Neural progenitor cell (in vitro differentiated cells): ENCODE measurements at regions not wholly inside any gene's neighbourhood (a gene's known extent, or its start where the extent isn't known, plus 50 kb on each side); places are given as distances from the start of the nearest gene placed in this dataset.
A peak's percentile ranks its signal among the peaks of the same experiment; 100 is the strongest.

Experiments used
- DNase-seq: peaks from one replicate; pipeline ENCODE4 v3.0.0-alpha.2; 2016; ENCODE audit warnings: low spot score
- H2AFZ ChIP-seq: fragments of 200-600 bp; sonication (generic); replicated peaks from 2 replicates; pipeline ENCODE4 v1.6.1; 2016; ENCODE audit warnings: antibody characterized with exemption
- H3F3A ChIP-seq: fragments of 200-600 bp; sonication (generic); 2 replicates; pipeline ENCODE4 v1.6.1; 2016; ENCODE audit warnings: antibody characterized with exemption, low read depth
- H3K27ac ChIP-seq: fragments of 200-600 bp; sonication (generic); 2 replicates; pipeline ENCODE4 v1.5.1; 2016; ENCODE audit warnings: mild to moderate bottlenecking
- H3K27me3 ChIP-seq: fragments of 200-600 bp; sonication (generic); 2 replicates; pipeline ENCODE4 v1.6.1; 2016; ENCODE audit warnings: mild to moderate bottlenecking, moderate library complexity
- H3K36me3 ChIP-seq: fragments of 200-600 bp; sonication (generic); 2 replicates; pipeline ENCODE4 v1.5.1; 2016
- H3K4me1 ChIP-seq: fragments of 200-600 bp; sonication (generic); 2 replicates; pipeline ENCODE4 v1.6.1; 2016; ENCODE audit warnings: mixed run types
- H3K4me2 ChIP-seq: fragments of 200-600 bp; sonication (generic); 2 replicates; pipeline ENCODE4 v1.6.1; 2016
- H3K4me3 ChIP-seq: fragments of 200-600 bp; sonication (generic); 2 replicates; pipeline ENCODE4 v1.5.1; 2016
- H3K79me2 ChIP-seq: fragments of 200-600 bp; sonication (generic); 2 replicates; pipeline ENCODE4 v1.6.1; 2016; ENCODE audit warnings: low read depth
- H3K9ac ChIP-seq: fragments of 200-600 bp; sonication (generic); 2 replicates; pipeline ENCODE4 v1.6.1; 2016
- H3K9me3 ChIP-seq: fragments of 200-600 bp; sonication (generic); 2 replicates; pipeline ENCODE4 v1.5.1; 2016; ENCODE audit warnings: low read depth
- H4K20me1 ChIP-seq: fragments of 200-600 bp; sonication (generic); 2 replicates; pipeline ENCODE4 v1.6.1; 2016; ENCODE audit warnings: low read depth
- H3K27ac Mint-ChIP-seq: 3 replicates; pipeline ENCODE4 v1.8.0; 2021; ENCODE audit warnings: mixed read lengths
- H3K27me3 Mint-ChIP-seq: 2 replicates; pipeline ENCODE4 v1.8.0; 2022; ENCODE audit warnings: low read depth, mild to moderate bottlenecking, inconsistent platforms, moderate library complexity, mixed read lengths; ENCODE audit not compliant: insufficient read depth
- H3K36me3 Mint-ChIP-seq: 3 replicates; pipeline ENCODE4 v1.8.0; 2021; ENCODE audit warnings: mixed read lengths
- H3K4me1 Mint-ChIP-seq: 3 replicates; pipeline ENCODE4 v1.8.0; 2021; ENCODE audit warnings: mixed read lengths
- H3K4me3 Mint-ChIP-seq: 3 replicates; pipeline ENCODE4 v1.8.0; 2021; ENCODE audit warnings: mild to moderate bottlenecking, moderate library complexity, mixed read lengths
- H3K9me3 Mint-ChIP-seq: 3 replicates; pipeline ENCODE4 v1.8.0; 2020; ENCODE audit warnings: mixed read lengths
- CTCF ChIP-seq: fragments of 200-600 bp; sonication (generic); IDR thresholded peaks from 2 replicates; pipeline ENCODE4 v1.5.1; 2017; ENCODE audit warnings: antibody characterized with exemption, mild to moderate bottlenecking
- EZH2 ChIP-seq: fragments of 200-600 bp; sonication (generic); IDR thresholded peaks from 2 replicates; pipeline ENCODE4 v1.6.1; 2017; ENCODE audit warnings: antibody characterized with exemption, mild to moderate bottlenecking, moderate library complexity
- EZH2phosphoT487 ChIP-seq: fragments of 200-600 bp; sonication (generic); IDR thresholded peaks from 2 replicates; pipeline ENCODE4 v1.6.1; 2017; ENCODE audit warnings: antibody characterized with exemption

- Mint-ChIP-seq H3K27me3 (peaks cover 2% of the 10 kb centered on the region), H3K9me3 (no peaks in the 10 kb centered on the region), H3K27ac (peak overlapping the region; percentile 62), H3K4me3 (no peak overlapping the region), H3K36me3 (no peaks in the 10 kb centered on the region), H3K4me1 (peaks cover 55% of the 10 kb centered on the region)
- H3K4me1 ChIP-seq, result peaks cover 21% of the 10 kb centered on the region
- no peaks in the 10 kb centered on the region for H3K79me2 ChIP-seq
- H3K27ac ChIP-seq, result no peak overlapping the region
- TF ChIP-seq EZH2, result no peak
- TF ChIP-seq CTCF, result no peak
- TF ChIP-seq EZH2phosphoT487, result no peak
- DNase-seq, result no peak
- no peaks in the 10 kb centered on the region for H3K36me3 ChIP-seq
- H3K4me3 ChIP-seq, result no peak overlapping the region
- no peaks in the 10 kb centered on the region for H3K27me3 ChIP-seq
- H4K20me1 ChIP-seq, result no peaks in the 10 kb centered on the region
- peaks cover under 1% of the 10 kb centered on the region for H3F3A ChIP-seq
- no peak overlapping the region for H3K9ac ChIP-seq
- H3K9me3 ChIP-seq, result no peaks in the 10 kb centered on the region
- H2AFZ ChIP-seq, result peak overlapping the region; percentile 46
- H3K4me2 ChIP-seq, result no peak overlapping the region
Measured at GRCh38 chr10:105838392-105838791, 1197.3 kb downstream of the SORCS3 start.

- Mint-ChIP-seq H3K36me3 (no peaks in the 10 kb centered on the region), H3K27me3 (peaks cover 2% of the 10 kb centered on the region), H3K9me3 (no peaks in the 10 kb centered on the region), H3K4me3 (no peak overlapping the region), H3K27ac (peak overlapping the region; percentile 62), H3K4me1 (peaks cover 51% of the 10 kb centered on the region)
- DNase-seq, result no peak
- H3K27ac ChIP-seq, result no peak overlapping the region
- no peak overlapping the region for H3K9ac ChIP-seq
- H3K4me3 ChIP-seq, result no peak overlapping the region
- H3F3A ChIP-seq, result no peaks in the 10 kb centered on the region
- H3K27me3 ChIP-seq, result no peaks in the 10 kb centered on the region
- H3K79me2 ChIP-seq, result no peaks in the 10 kb centered on the region
- no peaks in the 10 kb centered on the region for H3K9me3 ChIP-seq
- H3K4me2 ChIP-seq, result no peak overlapping the region
- peak overlapping the region; percentile 46 for H2AFZ ChIP-seq
- H3K36me3 ChIP-seq, result no peaks in the 10 kb centered on the region
- H4K20me1 ChIP-seq, result no peaks in the 10 kb centered on the region
- H3K4me1 ChIP-seq, result peaks cover 17% of the 10 kb centered on the region
- TF ChIP-seq EZH2phosphoT487 (no peak), CTCF (no peak), EZH2 (no peak)
Measured at GRCh38 chr10:105837951-105838350, 1196.9 kb downstream of the SORCS3 start.

- Histone ChIP-seq H2AFZ (no peak overlapping the region), H4K20me1 (no peaks in the 10 kb centered on the region), H3K4me2 (no peak overlapping the region), H3K27me3 (no peaks in the 10 kb centered on the region), H3K36me3 (no peaks in the 10 kb centered on the region), H3K27ac (no peak overlapping the region), H3K9ac (no peak overlapping the region), H3F3A (no peaks in the 10 kb centered on the region), H3K4me3 (no peak overlapping the region), H3K4me1 (peaks cover 7% of the 10 kb centered on the region), H3K79me2 (no peaks in the 10 kb centered on the region), H3K9me3 (no peaks in the 10 kb centered on the region)
- Mint-ChIP-seq H3K4me1 (peaks cover 19% of the 10 kb centered on the region), H3K4me3 (no peak overlapping the region), H3K36me3 (peaks cover 1% of the 10 kb centered on the region), H3K27ac (no peak overlapping the region), H3K9me3 (no peaks in the 10 kb centered on the region), H3K27me3 (peaks cover 2% of the 10 kb centered on the region)
- no peak for DNase-seq
- TF ChIP-seq EZH2phosphoT487, result no peak
- no peak for TF ChIP-seq CTCF
- no peak for TF ChIP-seq EZH2
Measured at GRCh38 chr10:105834261-105835059, 1193.4 kb downstream of the SORCS3 start.
